Endothelial cell (in vitro differentiated cells): ENCODE measurements at regions not wholly inside any gene's neighbourhood (a gene's known extent, or its start where the extent isn't known, plus 50 kb on each side); places are given as distances from the start of the nearest gene placed in this dataset.

Experiments used
- DNase-seq: peaks from one replicate; pipeline ENCODE4 v3.0.0; 2021; ENCODE audit warnings: low spot score
- H3K27ac Mint-ChIP-seq: one replicate; pipeline ENCODE4 v1.8.0; 2021; ENCODE audit warnings: mixed read lengths, inconsistent platforms; ENCODE audit not compliant: unreplicated experiment
- H3K27me3 Mint-ChIP-seq: one replicate; pipeline ENCODE4 v1.8.0; 2021; ENCODE audit warnings: mild to moderate bottlenecking, moderate library complexity, mixed read lengths, inconsistent platforms; ENCODE audit not compliant: unreplicated experiment
- H3K36me3 Mint-ChIP-seq: one replicate; pipeline ENCODE4 v1.8.0; 2021; ENCODE audit warnings: mild to moderate bottlenecking, low read depth, mixed read lengths, inconsistent platforms; ENCODE audit not compliant: unreplicated experiment
- H3K4me1 Mint-ChIP-seq: one replicate; pipeline ENCODE4 v1.8.0; 2021; ENCODE audit warnings: mild to moderate bottlenecking, mixed read lengths, inconsistent platforms; ENCODE audit not compliant: unreplicated experiment
- H3K4me3 Mint-ChIP-seq: one replicate; pipeline ENCODE4 v1.8.0; 2021; ENCODE audit warnings: mild to moderate bottlenecking, mixed read lengths, inconsistent platforms; ENCODE audit not compliant: unreplicated experiment
- H3K9me3 Mint-ChIP-seq: one replicate; pipeline ENCODE4 v1.8.0; 2021; ENCODE audit warnings: mixed read lengths, inconsistent platforms; ENCODE audit not compliant: unreplicated experiment
- TF ChIP-seq, protein P1 (sequence below): fragments of 200-600 bp; sonication (generic); IDR thresholded peaks from one replicate; pipeline ENCODE4 v1.5.0; 2021; ENCODE audit warnings: antibody characterized with exemption; ENCODE audit not compliant: unreplicated experiment

DNA sequence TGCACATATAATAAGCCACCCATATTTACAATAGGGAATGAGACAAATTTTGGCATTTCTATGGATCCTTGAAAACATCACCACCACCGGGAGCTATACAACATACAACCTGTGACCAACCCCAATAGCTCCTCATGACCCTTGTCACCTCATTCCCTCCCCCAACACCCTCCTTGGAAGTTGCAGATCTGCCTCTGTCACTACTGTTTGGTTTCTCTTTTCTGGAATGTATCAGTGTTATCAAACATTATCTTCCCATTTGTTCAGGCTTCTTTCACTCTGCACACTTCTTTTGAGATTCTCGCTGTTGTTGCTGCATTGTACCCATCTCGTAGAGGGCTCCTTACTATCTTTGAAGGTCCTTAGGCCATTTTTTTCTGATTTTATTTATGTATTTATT lies 75.6 kb downstream of the ZNF280B start:
- no peak overlapping the region for H3K27ac Mint-ChIP-seq
- no peak for DNase-seq
- no peaks in the 10 kb centered on the region for H3K9me3 Mint-ChIP-seq
- TF ChIP-seq, protein P1, sequence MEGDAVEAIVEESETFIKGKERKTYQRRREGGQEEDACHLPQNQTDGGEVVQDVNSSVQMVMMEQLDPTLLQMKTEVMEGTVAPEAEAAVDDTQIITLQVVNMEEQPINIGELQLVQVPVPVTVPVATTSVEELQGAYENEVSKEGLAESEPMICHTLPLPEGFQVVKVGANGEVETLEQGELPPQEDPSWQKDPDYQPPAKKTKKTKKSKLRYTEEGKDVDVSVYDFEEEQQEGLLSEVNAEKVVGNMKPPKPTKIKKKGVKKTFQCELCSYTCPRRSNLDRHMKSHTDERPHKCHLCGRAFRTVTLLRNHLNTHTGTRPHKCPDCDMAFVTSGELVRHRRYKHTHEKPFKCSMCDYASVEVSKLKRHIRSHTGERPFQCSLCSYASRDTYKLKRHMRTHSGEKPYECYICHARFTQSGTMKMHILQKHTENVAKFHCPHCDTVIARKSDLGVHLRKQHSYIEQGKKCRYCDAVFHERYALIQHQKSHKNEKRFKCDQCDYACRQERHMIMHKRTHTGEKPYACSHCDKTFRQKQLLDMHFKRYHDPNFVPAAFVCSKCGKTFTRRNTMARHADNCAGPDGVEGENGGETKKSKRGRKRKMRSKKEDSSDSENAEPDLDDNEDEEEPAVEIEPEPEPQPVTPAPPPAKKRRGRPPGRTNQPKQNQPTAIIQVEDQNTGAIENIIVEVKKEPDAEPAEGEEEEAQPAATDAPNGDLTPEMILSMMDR = no peak
- no peaks in the 10 kb centered on the region for H3K27me3 Mint-ChIP-seq
- no peaks in the 10 kb centered on the region for H3K36me3 Mint-ChIP-seq
- no peak overlapping the region for H3K4me3 Mint-ChIP-seq
- peaks cover 20% of the 10 kb centered on the region for H3K4me1 Mint-ChIP-seq

DNA sequence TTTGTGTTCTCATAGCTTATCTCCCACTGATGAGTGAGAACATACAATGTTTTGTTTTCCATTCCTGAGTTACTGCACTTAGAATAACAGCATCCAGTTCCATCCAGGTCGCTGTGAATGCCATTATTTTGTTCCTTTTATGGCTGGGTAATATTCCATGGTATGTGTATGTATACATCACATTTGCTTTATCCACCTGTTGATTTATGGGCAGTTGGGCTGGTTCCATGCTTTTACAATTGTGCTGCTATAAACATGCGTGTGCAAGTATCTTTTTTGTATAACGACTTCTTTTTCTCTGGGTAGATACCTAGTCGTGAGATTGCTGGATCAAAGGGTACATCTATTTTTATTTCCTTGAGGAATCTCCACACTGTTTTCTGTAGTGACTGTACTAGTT lies 74.8 kb downstream of the ZNF280B start:
- Mint-ChIP-seq H3K4me1 (peaks cover 18% of the 10 kb centered on the region), H3K36me3 (no peaks in the 10 kb centered on the region), H3K27me3 (no peaks in the 10 kb centered on the region), H3K27ac (no peak overlapping the region), H3K9me3 (no peaks in the 10 kb centered on the region), H3K4me3 (no peak overlapping the region)
- DNase-seq = no peak
- TF ChIP-seq, protein P1 = no peak
